H9 (cell line): ENCODE measurements at regions not wholly inside any gene's neighbourhood (a gene's known extent, or its start where the extent isn't known, plus 50 kb on each side); places are given as distances from the start of the nearest gene placed in this dataset.
"Not testable (repeated sequence)": the region's sequence is repeated elsewhere in the genome, so short reads cannot be mapped to it uniquely, and the experiment has no call there.

Source experiments
- DNase-seq: peaks from one replicate; pipeline ENCODE4 v3.0.0-alpha.2; 2017
- H2AFZ ChIP-seq: one replicate; pipeline ENCODE4 v1.6.1; 2013; ENCODE audit warnings: mild to moderate bottlenecking, low read length, control low read depth, moderate library complexity
- H2AK5ac ChIP-seq: 2 replicates; pipeline ENCODE4 v1.6.1; 2013; ENCODE audit warnings: low read length, control low read depth, mixed read lengths; ENCODE audit not compliant: insufficient read length
- H2BK120ac ChIP-seq: one replicate; pipeline ENCODE4 v1.6.1; 2013; ENCODE audit warnings: low read depth, mild to moderate bottlenecking, low read length, control low read depth, inconsistent platforms; ENCODE audit not compliant: poor library complexity, severe bottlenecking
- H2BK12ac ChIP-seq: 2 replicates; pipeline ENCODE4 v1.6.1; 2013; ENCODE audit warnings: low read length, control low read depth, mixed read lengths, low read depth; ENCODE audit not compliant: insufficient read length
- H2BK15ac ChIP-seq: 2 replicates; pipeline ENCODE4 v1.6.1; 2013; ENCODE audit warnings: low read depth, low read length, control low read depth
- H2BK20ac ChIP-seq: one replicate; pipeline ENCODE4 v1.6.1; 2013; ENCODE audit warnings: low read depth, mild to moderate bottlenecking, low read length, control low read depth, inconsistent platforms; ENCODE audit not compliant: poor library complexity, severe bottlenecking
- H2BK5ac ChIP-seq: 2 replicates; pipeline ENCODE4 v1.6.1; 2013; ENCODE audit warnings: low read length, control low read depth, mixed read lengths; ENCODE audit not compliant: insufficient read length
- H3K14ac ChIP-seq: 2 replicates; pipeline ENCODE4 v1.6.1; 2013; ENCODE audit warnings: low read length, control low read depth; ENCODE audit not compliant: insufficient read depth
- H3K18ac ChIP-seq: 2 replicates; pipeline ENCODE4 v1.6.1; 2013; ENCODE audit warnings: low read depth, mild to moderate bottlenecking, mixed read lengths, low read length, control low read depth; ENCODE audit not compliant: insufficient read length
- H3K23ac ChIP-seq: 2 replicates; pipeline ENCODE4 v1.6.1; 2013; ENCODE audit warnings: low read length, control low read depth, mixed read lengths, low read depth; ENCODE audit not compliant: insufficient read length
- H3K23me2 ChIP-seq: 2 replicates; pipeline ENCODE4 v1.6.1; 2013; ENCODE audit warnings: low read depth, mild to moderate bottlenecking, mixed read lengths, low read length, control low read depth; ENCODE audit not compliant: insufficient read length, poor library complexity, severe bottlenecking
- H3K27ac ChIP-seq: 2 replicates; pipeline ENCODE4 v1.5.1; 2013; ENCODE audit warnings: low read length, control low read depth, mixed read lengths, low read depth; ENCODE audit not compliant: insufficient read length
- H3K27me3 ChIP-seq: 2 replicates; pipeline ENCODE4 v1.6.1; 2013; ENCODE audit warnings: low read length, control low read depth, inconsistent platforms; ENCODE audit not compliant: insufficient read depth
- H3K4ac ChIP-seq: 2 replicates; pipeline ENCODE4 v1.6.1; 2013; ENCODE audit warnings: low read depth, mild to moderate bottlenecking, control low read depth, inconsistent platforms, low read length, moderate library complexity
- H3K4me1 ChIP-seq: 2 replicates; pipeline ENCODE4 v1.6.1; 2013; ENCODE audit warnings: low read length, control low read depth, inconsistent platforms; ENCODE audit not compliant: insufficient read depth
- H3K4me2 ChIP-seq: 2 replicates; pipeline ENCODE4 v1.6.1; 2013; ENCODE audit warnings: low read length, control low read depth, mixed read lengths; ENCODE audit not compliant: insufficient read length, insufficient read depth
- H3K56ac ChIP-seq: 2 replicates; pipeline ENCODE4 v1.6.1; 2013; ENCODE audit warnings: low read depth, mild to moderate bottlenecking, mixed read lengths, low read length, control low read depth; ENCODE audit not compliant: insufficient read length
- H3K79me1 ChIP-seq: 2 replicates; pipeline ENCODE4 v1.6.1; 2013; ENCODE audit warnings: low read depth, mild to moderate bottlenecking, moderate library complexity, low read length, control low read depth, inconsistent platforms; ENCODE audit not compliant: insufficient read depth, poor library complexity, severe bottlenecking
- H3K79me2 ChIP-seq: 2 replicates; pipeline ENCODE4 v1.6.1; 2013; ENCODE audit warnings: low read length, control low read depth, inconsistent platforms; ENCODE audit not compliant: insufficient read depth
- H3K9ac ChIP-seq: 2 replicates; pipeline ENCODE4 v1.6.1; 2013; ENCODE audit warnings: low read length, control low read depth, mixed read lengths; ENCODE audit not compliant: insufficient read length; ENCODE audit errors: extremely low read depth
- H3K9me3 ChIP-seq: one replicate; pipeline ENCODE4 v1.6.1; 2013; ENCODE audit warnings: low read depth, low read length, inconsistent platforms; ENCODE audit not compliant: control insufficient read depth
- H3T11ph ChIP-seq: one replicate; pipeline ENCODE4 v1.6.1; 2013; ENCODE audit warnings: mild to moderate bottlenecking, low read length, control low read depth, inconsistent platforms
- H4K20me1 ChIP-seq: one replicate; pipeline ENCODE4 v1.6.1; 2013; ENCODE audit not compliant: control insufficient read depth, insufficient read length, insufficient read depth
- H4K5ac ChIP-seq: 2 replicates; pipeline ENCODE4 v1.6.1; 2013; ENCODE audit warnings: low read depth, mild to moderate bottlenecking, mixed read lengths, low read length, control low read depth; ENCODE audit not compliant: insufficient read length
- H4K8ac ChIP-seq: replicated peaks from 2 replicates; pipeline ENCODE4 v1.6.1; 2013; ENCODE audit warnings: low read length, control low read depth, mixed read lengths, low read depth; ENCODE audit not compliant: insufficient read length
- H4K91ac ChIP-seq: 2 replicates; pipeline ENCODE4 v1.6.1; 2013; ENCODE audit warnings: low read depth, mild to moderate bottlenecking, moderate library complexity, mixed read lengths, low read length, control low read depth; ENCODE audit not compliant: insufficient read length
- H3K27ac Mint-ChIP-seq, 3 experiments: 2 replicates in 2 of 3; 3 replicates in 1 of 3; pipeline ENCODE4 v1.8.0; 2020 to 2021; ENCODE audit warnings: mixed read lengths in 3 of 3, mild to moderate bottlenecking in 1 of 3, moderate library complexity in 1 of 3
- H3K27me3 Mint-ChIP-seq: 2 replicates; pipeline ENCODE4 v1.8.0; 2021; ENCODE audit warnings: low read depth, mild to moderate bottlenecking, moderate library complexity, mixed read lengths
- H3K36me3 Mint-ChIP-seq, 3 experiments: 2 replicates in 2 of 3; 3 replicates in 1 of 3; pipeline ENCODE4 v1.8.0; 2020 to 2021; ENCODE audit warnings: low read depth in 3 of 3, mixed read lengths in 3 of 3; ENCODE audit not compliant: insufficient read depth in 1 of 3
- H3K4me1 Mint-ChIP-seq, 2 experiments: 2 replicates each; pipeline ENCODE4 v1.8.0; 2020; ENCODE audit warnings: mixed read lengths in 2 of 2
- H3K4me3 Mint-ChIP-seq, 2 experiments: 2 replicates in 1 of 2; 3 replicates in 1 of 2; pipeline ENCODE4 v1.8.0; 2020 to 2021; ENCODE audit warnings: mild to moderate bottlenecking in 2 of 2, mixed read lengths in 2 of 2, moderate library complexity in 1 of 2
- H3K9me3 Mint-ChIP-seq, 2 experiments: 2 replicates in 1 of 2; 3 replicates in 1 of 2; pipeline ENCODE4 v1.8.0; 2020; ENCODE audit warnings: mild to moderate bottlenecking in 2 of 2, mixed read lengths in 2 of 2, moderate library complexity in 1 of 2
- whole genome bisulfite sequencing: extraction: QIAGEN DNeasy Blood & Tissue Kit; methylation state at CpG from one replicate; pipeline ENCODE4 v1.1.7; 2013; ENCODE audit warnings: missing lambda C conversion rate, low lambda C conversion rate, mixed read lengths; ENCODE audit not compliant: insufficient read length; ENCODE audit errors: extremely low coverage; 5-methylcytosine and 5-hydroxymethylcytosine counted together

DNA sequence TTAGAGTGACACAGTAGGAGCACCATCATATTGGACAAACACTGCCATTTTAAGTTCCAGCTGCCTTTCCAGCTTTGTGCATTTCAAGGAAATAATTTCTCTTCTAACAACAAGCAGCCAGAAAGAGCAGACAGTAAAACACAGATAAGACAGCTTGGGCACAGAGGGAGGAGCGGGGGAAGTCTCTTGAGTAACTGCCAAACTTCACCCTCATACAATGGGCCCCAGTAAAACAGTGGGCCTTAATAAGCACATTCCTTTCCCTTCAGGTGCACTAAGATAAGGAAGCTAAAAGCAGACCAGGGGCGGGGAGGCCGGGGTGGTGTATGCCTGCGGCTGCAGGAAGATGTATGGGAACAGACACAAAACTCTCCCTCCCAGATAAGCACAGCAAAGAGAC lies 53.7 kb upstream of the UXT start:
- H2BK15ac ChIP-seq, H3K79me2 ChIP-seq, H3T11ph ChIP-seq, H3K4me3 Mint-ChIP-seq, H2AK5ac ChIP-seq, H2BK5ac ChIP-seq, H2BK20ac ChIP-seq, H3K27ac ChIP-seq, H3K79me1 ChIP-seq, H3K56ac ChIP-seq, H3K4ac ChIP-seq, H4K5ac ChIP-seq, H3K36me3 Mint-ChIP-seq, H4K8ac ChIP-seq, DNase-seq, H3K9ac ChIP-seq, H2BK120ac ChIP-seq, H2BK12ac ChIP-seq, H2AFZ ChIP-seq, H3K4me1 ChIP-seq, H4K91ac ChIP-seq, H3K27me3 Mint-ChIP-seq, H3K23me2 ChIP-seq, H3K14ac ChIP-seq, H3K23ac ChIP-seq, H4K20me1 ChIP-seq, H3K27me3 ChIP-seq, H3K18ac ChIP-seq, H3K27ac Mint-ChIP-seq, H3K4me2 ChIP-seq: not testable (repeated sequence)
- Mint-ChIP-seq H3K9me3 (peaks cover 63 to 70% of the 10 kb centered on the region in 2 experiments), H3K4me1 (peaks cover 9 to 13% of the 10 kb centered on the region in 2 experiments)
- H3K9me3 ChIP-seq = peaks cover 33% of the 10 kb centered on the region
- no CpG with 5 or more reads among the region's 4 CpGs for WGBS
